ENCODE measurements at regions not wholly inside any gene's neighbourhood (a gene's known extent, or its start where the extent isn't known, plus 50 kb on each side); places are given as distances from the start of the nearest gene placed in this dataset.
A peak's percentile ranks its signal among the peaks of the same experiment; 100 is the strongest.

DNA sequence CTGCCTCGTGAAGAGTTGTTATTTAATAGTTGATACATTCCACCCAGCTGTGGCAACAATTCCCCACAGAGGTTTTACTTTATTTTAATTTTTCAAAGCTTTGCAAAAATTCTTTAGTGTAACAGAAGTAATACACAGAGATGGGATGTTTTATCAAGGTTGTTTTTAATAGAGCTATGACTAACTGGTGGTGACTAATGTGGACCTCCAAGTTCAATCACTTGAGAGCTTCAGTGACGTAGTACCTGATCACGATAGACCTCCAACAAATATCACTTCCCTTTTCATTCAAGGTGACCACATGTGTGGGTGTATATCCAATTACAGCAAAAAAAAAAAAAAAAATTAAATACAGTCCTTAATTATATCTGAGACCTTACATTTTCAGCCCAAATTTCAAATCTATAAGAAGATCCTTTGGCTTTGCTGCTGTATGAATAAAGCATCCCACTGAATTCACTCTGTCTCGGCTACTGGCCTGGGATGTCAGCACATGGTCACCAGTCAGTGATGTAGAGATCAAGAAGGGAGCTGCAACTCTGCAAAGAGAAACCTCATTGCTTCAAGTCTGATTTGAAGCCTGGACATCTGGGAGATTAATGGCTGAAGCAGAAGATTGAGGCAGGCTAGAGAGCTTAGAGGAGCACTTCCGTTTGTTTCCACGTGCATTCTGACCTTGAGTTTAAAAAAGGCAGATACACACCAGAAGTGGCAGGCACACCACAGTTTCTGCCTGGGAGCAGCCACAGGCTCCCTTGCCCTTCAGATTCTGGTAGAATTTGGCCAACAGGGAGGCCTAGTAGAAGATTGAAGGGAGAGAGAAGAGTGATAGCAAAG is 345.9 kb upstream of the NOCT start:
- DNase-seq (ENCODE audit: low read depth): no peak
- in situ Hi-C loops (cut with HindIII; ENCODE audit: low pct_unique_long_range_greater_than_20kb, low sequenced_read_pairs): no loop called here

- in situ Hi-C loops (cut with HindIII; ENCODE audit: low pct_unique_long_range_greater_than_20kb, low sequenced_read_pairs): no loop called here
- DNase-seq (ENCODE audit: low read depth): no peak
Measured at GRCh38 chr4:138668309-138668708, 347.3 kb upstream of the NOCT start.

- no peak for DNase-seq (ENCODE audit: low read depth)
- in situ Hi-C loops (cut with HindIII; ENCODE audit: low pct_unique_long_range_greater_than_20kb, low sequenced_read_pairs): no loop called here
Measured at GRCh38 chr4:138666366-138666765, 349.2 kb upstream of the NOCT start.

DNA sequence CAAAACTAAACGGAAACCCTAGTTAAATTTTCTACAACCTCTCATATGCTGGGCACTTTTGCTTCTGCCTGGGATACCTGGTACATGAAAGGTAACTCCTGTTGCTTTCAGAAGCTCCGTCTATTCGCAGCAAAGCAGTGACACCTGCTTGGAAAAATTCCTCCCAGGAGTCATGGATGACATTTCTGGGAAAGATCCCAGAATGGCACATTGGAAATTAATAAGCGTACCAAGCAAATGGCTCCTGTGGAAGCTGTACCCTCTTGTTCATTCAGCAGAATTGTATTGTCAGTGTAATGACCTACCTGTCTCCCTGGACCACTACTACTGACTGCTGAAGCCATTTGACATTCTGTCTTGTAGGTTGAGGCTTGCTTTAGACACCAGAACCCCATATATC is 349.7 kb upstream of the NOCT start:
- in situ Hi-C loops (cut with HindIII; ENCODE audit: low pct_unique_long_range_greater_than_20kb, low sequenced_read_pairs): no loop called here
- no peak for DNase-seq (ENCODE audit: low read depth)

- in situ Hi-C loops (cut with HindIII; ENCODE audit: low pct_unique_long_range_greater_than_20kb, low sequenced_read_pairs): no loop called here
- no peak for DNase-seq (ENCODE audit: low read depth)
Measured at GRCh38 chr4:138663883-138664282, 351.7 kb upstream of the NOCT start.

DNA sequence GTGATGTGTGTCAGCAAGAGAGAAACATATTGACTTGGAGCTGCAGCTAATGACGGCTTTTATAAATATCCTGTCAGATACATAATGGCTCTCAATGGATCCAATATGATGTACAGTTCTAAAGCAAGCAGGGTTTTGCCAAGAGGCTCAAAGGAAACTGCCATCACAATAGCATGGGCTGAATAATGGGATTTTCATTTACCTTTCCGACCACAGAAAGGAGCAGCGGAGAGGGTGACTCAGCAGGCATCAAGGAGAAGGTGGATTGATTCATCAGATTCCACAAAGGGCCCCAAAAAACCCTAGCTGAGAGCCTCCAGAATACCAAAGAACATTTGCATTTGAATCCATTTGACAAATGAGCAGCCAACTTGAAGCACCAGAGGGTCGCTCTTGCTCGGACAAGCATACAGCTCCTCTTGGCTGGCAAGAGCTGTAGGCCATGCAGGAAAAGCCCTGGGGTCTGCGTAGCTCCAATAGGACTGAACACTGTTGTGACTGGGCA is 355.7 kb upstream of the NOCT start:
- in situ Hi-C loops (cut with HindIII; ENCODE audit: low pct_unique_long_range_greater_than_20kb, low sequenced_read_pairs): no loop called here
- no peak for DNase-seq (ENCODE audit: low read depth)

DNA sequence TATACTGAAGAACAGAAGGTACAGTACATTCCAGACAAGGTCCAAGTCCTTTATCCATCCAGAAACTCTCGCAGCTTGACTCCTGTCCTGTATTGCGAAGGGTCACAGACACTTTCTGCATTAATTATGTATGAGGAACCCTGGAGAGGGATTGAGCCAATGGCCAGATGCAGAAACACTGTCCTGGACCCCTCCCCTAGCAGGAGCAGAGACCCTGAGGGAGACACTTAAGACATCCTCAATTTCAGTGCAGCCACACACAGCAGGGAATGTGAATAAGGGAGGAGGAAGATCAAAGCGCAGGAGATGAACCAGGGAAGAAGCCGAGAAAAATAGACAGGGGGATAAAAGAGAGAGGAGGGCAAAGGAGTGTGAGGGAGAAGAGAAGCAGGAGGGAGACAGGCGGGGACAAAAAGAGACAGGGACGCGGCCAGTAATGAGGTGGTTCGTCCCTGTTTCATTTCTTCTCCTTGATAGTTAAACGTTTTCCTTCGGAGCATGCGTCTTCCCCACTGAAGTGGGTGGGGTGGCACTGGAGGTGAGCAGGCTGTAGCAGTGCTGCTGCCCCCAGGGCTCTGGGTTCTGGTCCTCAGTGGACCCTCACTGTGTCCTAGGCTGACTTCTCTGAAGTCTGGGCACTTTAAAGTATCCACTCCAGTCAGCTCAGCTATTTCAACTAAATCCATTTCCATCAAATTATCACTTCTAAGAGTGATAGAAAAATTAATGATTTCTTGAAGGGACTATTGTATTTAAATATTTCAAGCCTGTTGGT is 356.4 kb upstream of the NOCT start:
- in situ Hi-C loops (cut with HindIII; ENCODE audit: low pct_unique_long_range_greater_than_20kb, low sequenced_read_pairs): no loop called here
- no peak for DNase-seq (ENCODE audit: low read depth)

DNA sequence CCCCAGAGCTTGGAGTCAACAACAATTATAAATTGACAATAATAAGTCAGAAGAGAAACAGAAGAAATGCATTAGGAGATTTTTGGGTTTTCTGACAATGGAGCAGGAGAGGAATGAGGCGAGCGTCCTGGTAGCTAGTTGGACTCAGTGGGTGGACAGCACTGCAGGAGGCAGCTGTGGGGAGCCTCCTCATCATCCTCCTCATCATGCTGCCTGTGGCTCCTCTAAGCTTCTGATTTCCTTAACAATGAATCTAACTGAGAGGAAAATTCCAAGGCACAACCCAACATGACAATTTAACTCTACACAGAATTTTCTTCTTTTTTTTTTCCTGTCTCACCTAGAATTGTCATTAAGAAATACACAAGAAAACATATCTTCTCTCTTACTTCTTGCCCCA is 357.1 kb upstream of the NOCT start:
- DNase-seq (ENCODE audit: low read depth): no peak
- in situ Hi-C loops (cut with HindIII; ENCODE audit: low pct_unique_long_range_greater_than_20kb, low sequenced_read_pairs): no loop called here

- DNase-seq (ENCODE audit: low read depth): no peak
- in situ Hi-C loops (cut with HindIII; ENCODE audit: low pct_unique_long_range_greater_than_20kb, low sequenced_read_pairs): no loop called here
Measured at GRCh38 chr4:138656990-138657389, 358.6 kb upstream of the NOCT start.

GRCh38 chr4:138655985-138656384 is 359.6 kb upstream of the NOCT start:
- in situ Hi-C loops (cut with HindIII; ENCODE audit: low pct_unique_long_range_greater_than_20kb, low sequenced_read_pairs): no loop called here
- DNase-seq (ENCODE audit: low read depth): no peak

- in situ Hi-C loops (cut with HindIII; ENCODE audit: low pct_unique_long_range_greater_than_20kb, low sequenced_read_pairs): no loop called here
- DNase-seq (ENCODE audit: low read depth): no peak
Measured at GRCh38 chr4:138655286-138655685, 360.3 kb upstream of the NOCT start.

DNA sequence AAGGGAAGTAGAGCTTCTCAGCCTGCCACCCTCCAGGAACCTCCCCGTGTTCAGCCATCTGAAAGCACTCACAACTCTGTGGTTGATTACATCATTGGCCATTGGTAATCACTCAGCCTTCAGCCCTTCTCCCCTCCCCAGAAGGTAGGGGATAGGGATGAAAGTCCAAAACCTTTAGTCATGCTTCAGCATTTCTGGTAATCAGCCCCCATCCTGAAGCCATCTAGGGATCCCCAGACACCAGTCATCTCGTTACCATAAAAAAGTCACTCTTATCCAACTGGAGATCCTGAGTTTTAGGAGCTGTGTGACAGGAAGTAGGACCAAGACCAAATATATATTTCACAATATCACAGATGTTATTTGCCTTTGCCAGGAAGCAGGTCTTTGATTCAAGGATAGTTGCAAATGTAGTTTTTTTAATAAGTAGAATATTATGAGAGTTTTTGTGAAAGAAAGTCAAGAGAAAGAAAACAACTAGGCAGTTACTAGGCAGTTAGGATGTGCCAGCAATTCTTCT is 364.6 kb upstream of the NOCT start:
- in situ Hi-C loops (cut with HindIII; ENCODE audit: low pct_unique_long_range_greater_than_20kb, low sequenced_read_pairs): no loop called here
- peak; percentile 76 for DNase-seq (ENCODE audit: low read depth)

DNA sequence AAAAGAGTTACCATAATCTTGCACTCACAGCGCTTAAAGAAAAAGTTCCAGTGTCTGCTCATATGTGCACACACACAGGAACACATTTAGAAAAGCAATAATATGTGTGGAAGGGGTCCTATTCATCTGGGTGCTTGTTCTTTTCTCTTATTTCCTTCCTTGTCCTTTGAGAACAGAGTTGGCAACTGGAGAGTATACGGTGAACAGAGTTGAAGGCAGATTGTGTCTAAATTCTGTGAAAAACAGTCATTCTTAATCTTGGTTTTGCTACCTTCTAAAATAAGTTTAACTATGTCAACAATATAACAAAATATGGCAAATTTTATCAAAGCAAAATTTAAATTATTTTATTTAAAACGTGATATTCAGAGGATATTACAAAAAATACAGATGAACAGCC is 365.1 kb upstream of the NOCT start:
- in situ Hi-C loops (cut with HindIII; ENCODE audit: low pct_unique_long_range_greater_than_20kb, low sequenced_read_pairs): no loop called here
- DNase-seq (ENCODE audit: low read depth): no peak

DNA sequence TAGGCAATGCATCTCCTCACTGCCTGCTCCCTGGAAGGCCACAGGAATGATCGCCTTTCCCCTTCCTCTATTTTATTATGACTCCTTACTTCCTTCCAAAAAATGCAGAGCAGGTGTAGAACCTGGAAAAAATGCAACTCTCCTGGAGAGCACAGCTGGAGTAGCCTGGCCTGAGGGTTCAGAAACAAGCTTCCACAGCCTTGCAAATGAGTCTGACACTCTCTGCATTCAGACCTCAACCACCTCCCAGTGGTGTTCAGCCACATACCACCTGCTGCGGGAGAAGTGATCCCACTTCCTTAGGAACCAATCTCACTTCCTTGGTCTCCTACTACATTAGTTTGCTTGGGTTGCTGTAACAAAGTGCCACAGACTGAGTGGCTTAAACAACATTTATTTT is 368.1 kb upstream of the NOCT start:
- in situ Hi-C loops (cut with HindIII; ENCODE audit: low pct_unique_long_range_greater_than_20kb, low sequenced_read_pairs): no loop called here
- no peak for DNase-seq (ENCODE audit: low read depth)

DNA sequence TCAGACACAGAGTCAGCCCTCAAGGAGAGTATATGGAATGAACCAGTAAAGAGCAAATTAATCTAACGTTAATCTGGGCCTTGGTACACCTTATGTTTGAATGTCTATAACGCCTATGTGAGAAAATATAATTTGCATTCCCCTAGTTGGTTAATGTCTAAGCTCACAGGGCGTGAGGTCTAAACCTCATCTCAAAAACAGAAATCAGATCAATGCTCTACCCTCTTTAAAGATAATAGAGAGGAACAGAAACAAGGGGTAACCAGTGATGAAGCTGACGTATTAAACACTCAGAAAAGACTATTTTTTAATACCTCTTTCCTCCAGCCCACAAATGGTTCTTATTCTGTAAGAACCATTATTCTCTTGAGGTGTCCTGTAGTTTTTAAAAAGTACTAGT is 369.2 kb upstream of the NOCT start:
- in situ Hi-C loops (cut with HindIII; ENCODE audit: low pct_unique_long_range_greater_than_20kb, low sequenced_read_pairs): no loop called here
- DNase-seq (ENCODE audit: low read depth): no peak

DNA sequence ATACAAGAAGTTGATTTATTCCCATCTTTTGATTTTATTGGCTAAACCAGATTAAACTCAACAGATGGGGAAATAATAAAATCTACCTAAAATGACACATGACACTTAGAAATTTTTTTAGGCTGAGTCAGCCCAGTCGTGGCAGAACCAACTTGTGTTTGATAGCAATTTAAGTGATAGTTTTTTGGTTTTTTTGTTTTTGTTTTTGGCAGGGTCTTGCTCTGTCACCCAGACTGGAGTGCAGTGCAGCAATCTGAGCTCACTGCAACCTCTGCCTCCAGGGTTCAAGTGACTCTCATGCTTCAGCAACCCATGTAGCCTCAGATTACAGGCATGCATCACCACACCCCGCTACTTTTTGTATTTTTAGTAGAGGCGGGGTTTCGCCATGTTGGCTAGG is 370.3 kb upstream of the NOCT start:
- DNase-seq (ENCODE audit: low read depth): peak; percentile 14
- in situ Hi-C loops (cut with HindIII; ENCODE audit: low pct_unique_long_range_greater_than_20kb, low sequenced_read_pairs): no loop called here

DNA sequence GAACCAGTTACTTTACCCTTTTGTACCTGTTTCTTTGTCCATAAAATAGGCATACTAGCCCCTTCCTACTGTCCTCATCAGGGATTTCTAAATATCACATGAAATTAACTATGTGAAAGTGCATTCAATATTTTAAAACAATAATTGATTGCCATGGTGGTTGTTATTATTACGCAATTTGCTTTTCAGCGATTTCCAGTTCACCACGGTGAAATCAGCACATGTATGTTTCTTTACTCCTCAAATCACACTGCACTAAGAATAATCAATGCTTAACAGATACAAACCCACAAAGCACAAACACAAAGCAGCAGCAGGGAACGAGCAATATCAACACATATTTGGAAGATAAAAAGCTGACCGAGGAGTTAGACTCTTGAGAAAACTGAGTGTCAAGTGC is 371.3 kb upstream of the NOCT start:
- in situ Hi-C loops (cut with HindIII; ENCODE audit: low pct_unique_long_range_greater_than_20kb, low sequenced_read_pairs): no loop called here

DNA sequence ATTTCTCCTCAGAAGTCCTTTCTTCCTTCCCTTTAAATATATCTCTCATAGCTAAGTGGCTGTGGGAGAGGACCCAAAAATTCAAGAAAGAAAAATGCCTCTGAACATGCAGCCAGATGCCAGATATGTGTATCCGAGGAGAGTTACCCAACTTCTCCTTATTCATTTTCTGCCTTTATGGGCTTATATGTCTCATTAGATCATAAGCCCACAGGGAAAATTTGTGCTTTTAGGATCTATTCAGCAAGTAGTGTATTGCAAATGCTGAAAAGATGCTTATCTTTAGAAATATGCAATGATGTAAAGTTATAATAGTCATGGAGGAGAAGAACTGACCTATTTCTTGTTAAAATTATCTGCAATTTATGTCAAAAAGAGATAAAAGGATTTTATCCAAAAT is 371.8 kb upstream of the NOCT start:
- no peak for DNase-seq (ENCODE audit: low read depth)
- in situ Hi-C loops (cut with HindIII; ENCODE audit: low pct_unique_long_range_greater_than_20kb, low sequenced_read_pairs): no loop called here

More for the DNA sequence above, 371.3 kb upstream of the NOCT start:
- DNase-seq (ENCODE audit: low read depth): no peak

DNA sequence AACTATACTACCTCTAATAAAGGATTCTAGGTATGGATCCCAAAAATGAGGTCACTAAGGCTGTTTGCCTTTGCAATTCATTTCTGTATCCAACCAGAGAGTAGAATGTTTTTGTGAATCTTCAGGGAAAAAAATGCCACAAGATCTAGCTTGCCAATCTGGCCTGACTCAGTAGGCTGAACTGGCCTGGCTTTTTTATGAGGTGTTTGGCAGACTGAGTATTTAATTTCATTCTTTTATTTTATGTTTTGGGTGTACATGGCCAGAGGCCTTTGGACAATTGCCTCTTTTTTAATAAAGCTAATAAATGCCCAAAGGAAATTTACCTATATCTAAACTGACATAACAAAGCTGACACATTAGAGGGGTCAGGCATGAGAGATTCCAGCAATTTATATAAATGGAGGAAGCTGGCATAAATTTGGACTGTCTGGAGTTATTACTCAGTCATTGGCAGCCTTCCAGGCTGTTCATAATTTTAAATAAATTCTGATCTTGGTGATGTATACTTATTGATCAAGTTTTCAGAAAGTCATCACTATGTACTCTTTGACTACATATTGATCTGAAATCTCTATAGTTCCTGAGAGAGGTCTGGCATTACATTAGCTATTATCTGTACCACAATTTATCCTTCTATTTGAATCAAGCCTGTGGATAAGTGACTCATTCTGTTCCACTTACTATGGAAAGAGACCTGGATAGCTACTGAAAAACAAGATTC is 376.4 kb upstream of the NOCT start:
- DNase-seq (ENCODE audit: low read depth): peak; percentile 38
- in situ Hi-C loops (cut with HindIII; ENCODE audit: low pct_unique_long_range_greater_than_20kb, low sequenced_read_pairs): no loop called here
